HUES48 (cell line): ENCODE measurements at regions not wholly inside any gene's neighbourhood (a gene's known extent, or its start where the extent isn't known, plus 50 kb on each side); places are given as distances from the start of the nearest gene placed in this dataset.

Experiments
- H3K27ac ChIP-seq: one replicate; pipeline ENCODE4 v1.7.0; 2013; ENCODE audit warnings: low read depth, low read length, inconsistent platforms
- H3K27me3 ChIP-seq: 2 replicates; pipeline ENCODE4 v1.6.1; 2013; ENCODE audit warnings: mild to moderate bottlenecking, low read length; ENCODE audit not compliant: control insufficient read depth, insufficient read depth
- H3K36me3 ChIP-seq: 2 replicates; pipeline ENCODE4 v1.6.1; 2013; ENCODE audit warnings: low read length; ENCODE audit not compliant: control insufficient read depth, insufficient read depth
- H3K4me1 ChIP-seq: 2 replicates; pipeline ENCODE4 v1.6.1; 2013; ENCODE audit warnings: mild to moderate bottlenecking, low read length; ENCODE audit not compliant: control insufficient read depth, insufficient read depth
- H3K4me3 ChIP-seq: 2 replicates; pipeline ENCODE4 v1.5.1; 2013; ENCODE audit warnings: mild to moderate bottlenecking, low read depth, low read length
- H3K9ac ChIP-seq: 2 replicates; pipeline ENCODE4 v1.6.1; 2013; ENCODE audit warnings: mild to moderate bottlenecking, low read depth, low read length, moderate library complexity
- H3K9me3 ChIP-seq: 2 replicates; pipeline ENCODE4 v1.6.1; 2013; ENCODE audit warnings: low read length; ENCODE audit not compliant: control insufficient read depth, insufficient read depth

GRCh38 chr10:28785018-28785417 is 107.7 kb downstream of the BAMBI start:
- Histone ChIP-seq H3K9ac (no peak overlapping the region), H3K36me3 (no peaks in the 10 kb centered on the region), H3K27me3 (peaks cover 7% of the 10 kb centered on the region; the same call in 1 of the 2 replicates), H3K9me3 (no peaks in the 10 kb centered on the region), H3K4me1 (peaks cover 5% of the 10 kb centered on the region), H3K27ac (peak overlapping the region; percentile 54), H3K4me3 (no peak overlapping the region)

GRCh38 chr10:28788252-28788651 is 110.9 kb downstream of the BAMBI start:
- Histone ChIP-seq H3K4me1 (peaks cover 5% of the 10 kb centered on the region), H3K9me3 (no peaks in the 10 kb centered on the region), H3K36me3 (no peaks in the 10 kb centered on the region), H3K4me3 (no peak overlapping the region), H3K27ac (no peak overlapping the region), H3K9ac (no peak overlapping the region), H3K27me3 (peaks cover 7% of the 10 kb centered on the region; the same call in 1 of the 2 replicates)

- Histone ChIP-seq H3K27ac (no peak overlapping the region), H3K27me3 (peaks cover 7% of the 10 kb centered on the region; the same call in 1 of the 2 replicates), H3K9ac (no peak overlapping the region), H3K4me1 (peaks cover 5% of the 10 kb centered on the region), H3K9me3 (no peaks in the 10 kb centered on the region), H3K4me3 (no peak overlapping the region), H3K36me3 (no peaks in the 10 kb centered on the region)
These were observed 111.4 kb downstream of the BAMBI start for GRCh38 chr10:28788762-28789161.

- Histone ChIP-seq H3K9me3 (no peaks in the 10 kb centered on the region), H3K4me1 (no peaks in the 10 kb centered on the region)
These were observed 112.8 kb downstream of the BAMBI start for GRCh38 chr10:28790146-28790545.

GRCh38 chr10:28793482-28793881 is 116.2 kb downstream of the BAMBI start:
- no peaks in the 10 kb centered on the region for H3K4me1 ChIP-seq
- no peaks in the 10 kb centered on the region for H3K36me3 ChIP-seq

More at GRCh38 chr10:28790146-28790545, 112.8 kb downstream of the BAMBI start:
- Histone ChIP-seq H3K27me3 (peaks cover 5% of the 10 kb centered on the region; the same call in 1 of the 2 replicates), H3K4me3 (no peak overlapping the region), H3K27ac (no peak overlapping the region), H3K9ac (no peak overlapping the region), H3K36me3 (no peaks in the 10 kb centered on the region)

GRCh38 chr10:28794986-28795385 is 117.7 kb downstream of the BAMBI start:
- Histone ChIP-seq H3K9me3 (no peaks in the 10 kb centered on the region), H3K9ac (no peak overlapping the region), H3K36me3 (no peaks in the 10 kb centered on the region), H3K4me1 (peaks cover 3% of the 10 kb centered on the region; the same call in 1 of the 2 replicates), H3K27ac (no peak overlapping the region), H3K27me3 (no peaks in the 10 kb centered on the region), H3K4me3 (no peak overlapping the region)

More at GRCh38 chr10:28793482-28793881, 116.2 kb downstream of the BAMBI start:
- Histone ChIP-seq H3K9ac (no peak overlapping the region), H3K27ac (no peak overlapping the region), H3K27me3 (no peaks in the 10 kb centered on the region), H3K9me3 (no peaks in the 10 kb centered on the region), H3K4me3 (no peak overlapping the region)

- Histone ChIP-seq H3K9me3 (no peaks in the 10 kb centered on the region), H3K27me3 (no peaks in the 10 kb centered on the region), H3K4me1 (peaks cover 4% of the 10 kb centered on the region; the same call in 1 of the 2 replicates), H3K36me3 (no peaks in the 10 kb centered on the region), H3K4me3 (no peak overlapping the region), H3K27ac (no peak overlapping the region), H3K9ac (no peak overlapping the region)
These were observed 119.5 kb downstream of the BAMBI start for GRCh38 chr10:28796606-28797512.

GRCh38 chr10:28797904-28798371 is 120.6 kb downstream of the BAMBI start:
- Histone ChIP-seq H3K27me3 (no peaks in the 10 kb centered on the region), H3K9me3 (no peaks in the 10 kb centered on the region), H3K4me1 (peaks cover 4% of the 10 kb centered on the region; the same call in 1 of the 2 replicates), H3K36me3 (no peaks in the 10 kb centered on the region), H3K9ac (no peak overlapping the region), H3K4me3 (no peak overlapping the region), H3K27ac (no peak overlapping the region)

- H3K27me3 ChIP-seq, result no peaks in the 10 kb centered on the region
- no peak overlapping the region for H3K9ac ChIP-seq
- peaks cover 4% of the 10 kb centered on the region; the same call in 1 of the 2 replicates for H3K4me1 ChIP-seq
- H3K27ac ChIP-seq, result no peak overlapping the region
- no peaks in the 10 kb centered on the region for H3K9me3 ChIP-seq
- no peaks in the 10 kb centered on the region for H3K36me3 ChIP-seq
- no peak overlapping the region for H3K4me3 ChIP-seq
These were observed 121.2 kb downstream of the BAMBI start for GRCh38 chr10:28798428-28798955.

- Histone ChIP-seq H3K9ac (no peak overlapping the region), H3K27ac (no peak overlapping the region), H3K4me3 (no peak overlapping the region), H3K36me3 (no peaks in the 10 kb centered on the region), H3K9me3 (no peaks in the 10 kb centered on the region), H3K4me1 (peaks cover 4% of the 10 kb centered on the region; the same call in 1 of the 2 replicates), H3K27me3 (no peaks in the 10 kb centered on the region)
These were observed 121.6 kb downstream of the BAMBI start for GRCh38 chr10:28798964-28799363.

GRCh38 chr10:28800144-28800543 is 122.8 kb downstream of the BAMBI start:
- peaks cover 4% of the 10 kb centered on the region; the same call in 1 of the 2 replicates for H3K4me1 ChIP-seq
- no peak overlapping the region for H3K27ac ChIP-seq

More at GRCh38 chr10:28800144-28800543, 122.8 kb downstream of the BAMBI start:
- H3K9ac ChIP-seq, result no peak overlapping the region
- no peak overlapping the region for H3K4me3 ChIP-seq
- no peaks in the 10 kb centered on the region for H3K36me3 ChIP-seq
- H3K27me3 ChIP-seq, result no peaks in the 10 kb centered on the region
- no peaks in the 10 kb centered on the region for H3K9me3 ChIP-seq
